ENCODE measurements at regions not wholly inside any gene's neighbourhood (a gene's known extent, or its start where the extent isn't known, plus 50 kb on each side); places are given as distances from the start of the nearest gene placed in this dataset.

DNA sequence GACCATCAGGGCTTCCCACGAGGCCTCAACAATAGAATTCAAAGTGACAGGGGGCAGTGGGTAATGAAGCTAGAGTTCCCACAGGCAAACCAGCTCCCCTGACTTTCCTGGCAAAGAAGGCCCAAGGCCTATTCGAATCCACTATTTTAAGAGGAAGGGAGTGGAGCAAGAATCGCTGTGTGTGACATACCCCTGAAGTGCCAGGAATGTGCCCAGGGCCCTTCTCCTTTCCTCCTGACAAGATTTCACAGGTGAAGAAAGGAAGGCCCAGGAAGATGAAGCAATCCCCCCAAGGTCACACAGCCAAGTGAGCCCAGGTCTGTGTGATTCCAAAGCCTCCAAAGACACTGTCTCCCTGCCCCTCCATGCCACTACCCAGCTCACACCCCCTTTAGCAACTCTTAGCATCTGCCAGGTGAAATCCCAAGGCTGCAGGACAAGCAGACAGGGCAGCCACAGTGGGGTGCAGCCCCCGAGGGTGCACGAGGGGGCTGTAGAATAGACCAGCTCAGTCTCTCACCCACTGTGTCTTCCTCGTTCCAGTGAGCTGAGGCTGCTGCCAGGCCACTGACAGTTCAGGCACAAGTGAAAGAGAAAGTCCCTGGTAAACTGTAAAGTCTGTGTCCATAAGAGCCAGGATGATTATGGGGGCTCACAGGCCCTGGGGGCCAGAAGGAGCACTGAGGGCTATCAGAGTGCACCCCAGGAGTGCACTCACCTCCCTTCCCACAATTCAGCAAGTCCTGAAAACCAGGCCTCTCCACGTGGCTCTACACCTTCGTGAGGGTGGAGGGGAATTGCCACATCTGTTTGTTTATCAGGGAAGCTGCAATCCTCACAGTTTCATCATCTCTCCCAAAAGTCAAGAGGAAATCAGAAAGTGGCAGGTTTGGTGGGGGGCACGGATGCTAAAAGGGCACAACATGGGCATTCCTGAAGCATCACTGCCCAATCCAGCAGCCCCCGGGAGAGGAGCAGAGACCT is 70.8 kb upstream of the ZMIZ1 start:
- no peak for DNase-seq (ENCODE audit: low read depth in 2 of 2)

DNA sequence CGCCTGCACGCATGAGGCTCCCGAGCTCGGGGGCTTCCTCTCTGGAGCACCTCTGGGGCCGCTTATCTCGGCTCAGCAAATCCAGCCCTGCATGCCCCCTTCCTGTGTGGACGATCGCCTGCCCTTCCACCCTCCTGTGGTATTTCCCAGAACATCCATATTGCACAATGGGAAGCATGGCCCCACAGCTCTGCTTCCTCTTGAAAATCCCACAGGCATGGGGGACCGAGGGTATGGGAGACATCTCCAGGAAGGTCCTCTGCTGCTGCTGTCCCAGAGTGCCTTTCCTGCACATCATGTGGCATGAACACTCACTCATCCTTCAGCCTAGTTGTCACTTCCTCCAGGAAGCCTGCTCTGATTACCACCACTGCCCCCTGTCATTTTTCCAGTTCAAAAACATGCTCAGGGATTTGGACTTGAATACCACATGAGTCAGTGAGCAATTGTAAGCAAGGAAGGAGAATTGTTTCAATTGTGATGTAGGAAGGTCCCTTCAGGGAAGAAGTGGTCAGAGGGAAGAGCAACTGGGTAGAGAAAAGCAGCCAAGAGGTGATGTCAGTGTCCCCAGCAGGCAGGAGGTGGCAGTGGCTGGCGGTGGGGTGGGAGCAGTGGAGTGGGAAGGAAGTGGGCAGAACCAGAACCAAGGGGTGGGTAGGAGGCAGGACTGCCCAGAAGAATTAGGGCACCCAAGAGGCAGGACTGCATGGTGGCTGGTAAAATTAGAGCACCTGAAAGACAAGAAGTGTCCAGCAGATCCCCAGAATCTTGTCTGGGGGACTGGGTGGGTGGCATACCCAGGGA is 67.5 kb upstream of the ZMIZ1 start:
- no peak for DNase-seq (ENCODE audit: low read depth in 2 of 2)

DNA sequence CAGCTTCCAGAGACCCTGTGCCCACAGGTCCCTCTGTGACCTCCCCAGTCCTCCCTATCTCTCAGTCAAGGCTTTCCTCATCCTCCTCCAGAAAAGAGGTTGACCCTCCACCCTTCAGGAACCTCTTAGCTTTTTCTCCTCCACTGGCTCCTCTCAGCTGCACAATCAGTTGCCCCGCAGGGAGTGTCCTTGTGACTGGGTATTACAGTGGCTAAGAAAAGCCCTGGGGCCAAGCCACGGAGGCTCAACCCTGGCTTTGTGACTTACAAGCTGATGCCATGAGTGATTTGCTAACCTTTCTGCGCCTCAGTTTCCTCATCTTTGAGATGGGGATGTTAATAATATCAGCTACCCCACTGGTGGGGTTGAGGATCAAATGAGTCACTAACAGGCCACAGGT is 66.4 kb upstream of the ZMIZ1 start:
- DNase-seq (ENCODE audit: low read depth in 2 of 2) = no peak

DNA sequence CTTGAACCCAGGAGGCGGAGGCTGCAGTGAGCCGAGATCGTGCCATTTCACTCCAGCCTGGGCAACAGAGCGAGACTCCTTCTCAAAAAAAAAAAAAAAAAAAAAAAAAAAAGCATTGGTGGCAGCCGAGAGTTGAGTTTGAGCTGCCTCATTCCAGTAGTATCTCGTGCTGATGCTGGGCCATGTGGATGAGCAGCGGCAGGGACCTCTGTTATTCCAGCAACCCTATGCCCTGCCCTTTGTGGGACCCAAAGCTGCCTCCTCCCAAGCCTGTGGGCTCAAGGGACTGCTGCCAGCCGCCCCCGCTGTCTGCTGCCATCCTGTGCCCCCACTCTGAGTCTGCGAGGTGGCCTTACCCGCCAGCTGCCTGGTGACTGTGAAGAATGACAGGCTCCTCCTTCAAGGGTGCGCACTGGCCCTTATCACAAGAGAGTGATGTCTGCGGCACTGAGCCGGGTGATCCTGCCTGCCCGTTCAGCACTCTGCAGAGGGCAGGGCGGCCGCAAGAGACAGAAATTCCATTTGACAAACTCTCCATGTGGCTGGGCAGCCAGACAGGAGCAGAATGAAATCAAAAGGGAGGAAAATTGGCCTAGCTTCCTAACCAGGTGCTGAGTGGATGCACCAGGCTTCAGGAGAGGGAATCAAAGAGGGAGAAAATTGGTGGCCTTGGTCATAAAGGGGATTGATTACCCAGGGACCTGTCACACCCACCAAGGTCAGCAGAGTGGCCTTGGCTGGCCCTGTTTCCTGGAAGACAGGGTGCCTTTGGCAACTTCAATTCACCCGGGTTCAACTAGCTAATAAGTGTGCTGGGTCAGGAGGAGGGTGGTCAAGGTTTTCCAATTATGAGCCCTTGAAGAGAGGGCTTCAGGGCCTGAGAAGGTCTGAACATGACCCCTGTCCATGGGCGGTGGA is 65.3 kb upstream of the ZMIZ1 start:
- DNase-seq (ENCODE audit: low read depth in 2 of 2) = no peak

DNA sequence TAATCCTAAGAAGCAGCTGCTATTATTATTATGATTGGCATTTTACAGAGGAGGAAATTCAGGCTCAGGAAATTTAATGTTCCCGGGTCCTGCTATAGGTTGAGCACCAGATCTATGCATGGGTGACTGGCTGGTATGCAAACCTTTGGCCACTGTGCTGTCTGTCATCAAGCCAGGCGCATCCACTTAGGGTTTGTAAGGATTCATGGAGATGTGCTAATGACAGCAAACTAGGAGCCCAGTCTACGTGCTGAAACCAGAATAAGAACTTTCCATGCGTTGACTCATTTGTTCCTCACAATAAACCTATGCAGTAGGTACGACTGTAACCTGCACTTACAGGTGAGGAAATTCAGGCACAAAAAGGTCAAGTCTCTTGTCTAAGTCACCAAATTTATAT is 64.5 kb upstream of the ZMIZ1 start:
- DNase-seq (ENCODE audit: low read depth in 2 of 2) = no peak

DNA sequence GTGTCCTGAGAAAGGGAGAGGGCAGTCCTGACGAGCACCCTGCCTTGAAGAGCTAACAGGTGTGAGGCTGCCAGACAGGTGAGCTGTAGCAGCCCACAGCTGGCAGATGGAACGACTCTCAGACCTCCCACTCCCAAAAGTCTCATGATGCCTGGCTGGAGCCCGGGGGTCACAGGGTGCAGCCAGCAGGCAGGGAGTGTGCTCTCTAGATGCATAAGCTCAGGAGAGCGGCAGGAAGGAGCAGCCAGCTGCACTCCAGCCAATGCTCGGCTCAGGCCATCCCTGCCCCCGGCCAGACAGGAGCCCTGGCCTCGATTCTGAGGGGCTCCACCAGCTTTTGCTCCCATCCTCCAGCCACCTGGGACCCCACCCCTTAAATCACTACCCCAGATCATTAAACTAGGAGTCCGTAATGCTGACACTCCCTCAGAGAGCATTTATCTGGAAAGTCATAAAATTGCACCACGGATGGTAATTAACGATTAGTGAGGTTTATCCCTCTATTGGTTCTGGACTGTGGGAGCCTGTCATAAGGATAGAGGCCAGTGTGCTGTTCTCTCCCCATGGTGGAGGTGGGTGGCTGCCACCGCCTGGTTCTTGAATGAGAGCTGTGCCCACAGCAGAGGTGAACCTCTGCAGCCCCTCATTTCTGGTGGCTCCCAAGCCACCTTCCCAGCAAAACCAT is 63.5 kb upstream of the ZMIZ1 start:
- DNase-seq (ENCODE audit: low read depth in 2 of 2) = no peak

DNA sequence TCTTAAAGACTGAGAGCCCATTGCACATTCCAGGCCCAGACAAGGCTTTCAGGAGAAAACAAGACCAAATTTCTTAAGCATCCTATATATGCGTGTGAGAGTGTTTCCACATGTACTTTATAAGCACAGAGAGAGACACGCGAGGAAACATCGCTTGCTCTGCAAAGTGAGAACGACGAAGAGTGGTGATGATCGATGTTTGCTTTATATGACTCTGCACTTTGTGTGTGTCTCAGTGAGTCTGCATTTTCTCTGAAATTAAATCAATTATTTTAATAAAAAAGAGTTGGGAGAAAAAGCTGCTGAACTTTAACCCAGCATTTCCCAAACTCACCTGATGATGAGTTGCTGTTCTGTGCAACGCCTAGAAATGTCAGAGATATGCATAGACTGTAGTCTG is 61.7 kb upstream of the ZMIZ1 start:
- DNase-seq (ENCODE audit: low read depth in 2 of 2) = no peak

DNA sequence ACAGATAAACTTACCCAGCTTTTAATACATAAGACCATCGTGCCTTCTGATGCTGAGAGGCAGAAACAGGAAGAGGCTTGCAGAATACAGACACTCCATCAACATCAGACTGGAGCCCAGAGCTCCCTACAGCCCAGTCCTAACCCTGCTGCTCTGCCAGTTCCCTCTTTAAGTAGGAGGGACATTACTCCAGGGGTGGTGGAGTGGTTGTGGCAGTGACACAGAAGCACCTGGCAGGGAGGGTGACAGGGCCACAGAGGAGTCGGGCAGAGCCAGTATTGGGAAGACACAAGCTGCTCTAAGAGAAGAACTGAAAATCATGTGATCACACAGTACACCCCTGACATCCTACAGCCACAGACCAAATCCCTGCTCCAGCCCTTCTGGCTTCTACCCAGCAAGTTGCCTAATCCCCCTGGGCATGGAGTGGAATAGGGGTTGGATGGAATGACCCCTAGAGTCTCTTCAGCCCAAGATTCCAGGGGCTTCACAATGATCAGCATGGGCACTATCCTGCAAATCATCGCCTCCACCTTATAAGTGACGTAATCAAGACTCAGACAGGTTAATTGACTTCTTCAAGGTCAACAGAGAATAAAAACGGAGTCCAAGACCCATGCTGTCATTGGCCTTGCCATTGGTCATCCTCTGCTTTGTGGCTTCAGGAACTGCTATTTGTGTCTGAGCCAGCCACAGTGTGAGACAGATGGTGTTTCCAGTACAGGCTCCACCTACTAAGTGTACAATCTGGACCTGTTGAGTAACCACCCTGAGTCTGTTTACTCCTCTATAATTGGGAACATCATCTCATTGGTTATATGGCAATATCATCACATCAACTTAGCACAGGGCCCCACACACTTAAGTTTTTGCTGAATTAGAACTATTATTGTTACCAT is 61.1 kb upstream of the ZMIZ1 start:
- DNase-seq (ENCODE audit: low read depth in 2 of 2) = no peak

DNA sequence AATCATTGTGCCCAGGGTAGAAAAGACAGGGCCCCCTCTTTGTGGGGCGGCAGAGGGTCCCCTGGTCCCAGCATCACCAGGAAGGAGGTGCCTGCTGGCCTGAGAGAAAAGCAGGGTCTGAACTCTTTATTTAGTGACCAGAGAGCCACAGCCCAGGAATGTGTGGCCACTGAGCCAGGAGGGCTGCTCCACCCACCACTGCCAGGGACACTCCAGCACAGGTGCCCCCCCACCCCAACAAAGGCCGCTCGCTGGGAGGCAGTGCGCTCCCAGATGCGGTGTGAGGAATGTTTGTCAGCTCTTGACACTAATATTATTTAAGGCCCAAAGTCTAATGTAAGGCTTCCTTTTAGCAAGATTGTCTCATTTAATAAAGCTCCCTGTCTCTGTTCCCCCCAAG is 59.6 kb upstream of the ZMIZ1 start:
- DNase-seq (ENCODE audit: low read depth in 2 of 2) = no peak

DNA sequence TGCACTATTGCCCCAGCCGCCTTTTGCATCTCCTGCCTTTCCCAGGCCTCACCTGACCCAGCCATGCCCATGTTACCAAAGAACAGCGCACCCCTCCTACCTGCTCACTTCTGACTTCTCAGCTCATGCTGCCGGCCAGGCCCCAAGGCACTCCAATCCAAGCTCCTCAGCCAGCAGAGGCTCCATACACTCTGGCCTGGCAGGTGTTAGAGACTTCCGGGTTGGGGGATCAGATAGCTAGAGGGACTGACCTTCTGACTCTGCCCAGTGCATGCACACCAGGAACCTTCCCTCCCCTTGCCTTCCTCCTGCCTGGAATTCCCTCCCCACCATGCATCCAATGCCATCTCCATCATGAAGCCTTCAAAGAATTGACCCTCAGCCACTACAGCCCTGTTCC is 56.2 kb upstream of the ZMIZ1 start:
- DNase-seq (ENCODE audit: low read depth in 2 of 2) = no peak

DNA sequence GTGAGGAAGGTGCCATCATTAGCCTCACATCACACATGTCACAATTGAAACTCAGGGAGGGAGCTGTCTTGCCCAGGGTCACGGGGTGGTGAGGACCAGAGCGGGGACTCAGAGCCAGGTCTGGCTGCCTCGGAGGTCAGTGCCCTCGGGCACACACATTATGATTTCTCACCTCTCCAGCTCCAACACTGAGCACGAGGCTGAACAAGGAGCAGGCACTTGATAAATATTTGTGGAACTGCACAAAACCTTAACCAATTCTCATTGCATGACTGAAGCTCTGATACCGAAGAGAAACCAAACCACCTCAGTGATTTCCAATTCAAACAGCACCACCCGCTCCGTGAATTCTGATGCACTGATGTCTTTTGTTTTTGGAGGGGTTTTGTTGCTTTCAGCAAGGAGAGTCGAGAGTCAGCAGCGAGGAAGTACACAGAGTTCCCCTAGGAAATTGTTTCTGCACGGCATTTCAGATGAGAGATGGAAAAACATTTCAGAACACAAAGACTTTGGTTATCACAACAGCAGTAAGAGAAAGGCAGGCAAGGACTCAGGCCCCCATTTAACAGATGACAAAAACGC is 55.3 kb upstream of the ZMIZ1 start:
- no peak for DNase-seq (ENCODE audit: low read depth in 2 of 2)

DNA sequence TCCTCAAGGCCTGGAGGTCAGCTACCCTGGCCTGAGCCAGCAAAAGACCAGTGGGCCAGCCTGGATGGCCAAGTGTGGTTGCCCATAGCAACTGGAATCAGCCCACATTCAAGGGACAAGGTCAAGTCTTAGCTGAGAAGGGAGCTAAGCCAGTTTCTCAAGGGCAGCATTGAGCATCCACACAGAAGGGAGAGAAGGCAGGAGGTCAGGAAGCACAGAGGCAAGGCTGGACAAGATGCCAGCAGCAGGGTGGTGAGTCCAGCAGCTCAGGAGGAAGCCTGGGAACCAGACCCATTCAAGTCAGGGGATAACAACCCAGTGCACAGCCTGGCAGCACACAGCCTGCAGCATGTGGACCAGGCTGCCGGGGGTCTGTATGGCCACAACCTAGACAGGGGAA is 54.0 kb upstream of the ZMIZ1 start:
- DNase-seq (ENCODE audit: low read depth in 2 of 2) = no peak

DNA sequence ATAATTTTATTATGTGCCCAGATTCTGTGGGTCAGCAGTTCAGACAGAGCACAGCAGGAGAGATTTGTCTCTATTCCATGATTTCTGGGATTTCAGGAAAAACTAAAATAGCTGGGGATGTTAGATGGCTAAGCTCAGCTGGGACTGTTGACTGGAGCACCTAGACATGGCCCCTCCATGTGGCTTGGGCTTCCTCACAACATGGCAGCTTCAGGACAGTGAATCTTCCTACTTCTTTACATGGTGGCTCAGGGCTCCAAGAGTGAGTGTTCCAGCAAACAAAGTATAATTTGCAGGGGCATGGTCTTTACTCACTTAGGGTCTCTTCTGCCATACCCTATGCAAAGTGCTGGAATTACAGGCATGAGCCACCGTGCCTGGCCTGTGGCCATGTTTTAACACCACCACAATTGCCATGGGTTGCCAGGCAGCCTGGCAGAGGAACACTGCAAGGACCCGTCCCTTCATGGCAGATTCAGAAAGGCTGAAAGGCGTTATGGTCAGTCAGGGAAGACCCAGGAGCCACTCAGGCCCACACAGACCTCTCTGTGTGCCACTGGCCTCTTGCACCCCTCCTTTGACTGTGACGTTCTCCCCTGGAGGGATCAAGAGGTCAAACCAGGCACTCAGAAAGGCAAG is 50.8 kb upstream of the ZMIZ1 start:
- no peak for DNase-seq (ENCODE audit: low read depth in 2 of 2)

DNA sequence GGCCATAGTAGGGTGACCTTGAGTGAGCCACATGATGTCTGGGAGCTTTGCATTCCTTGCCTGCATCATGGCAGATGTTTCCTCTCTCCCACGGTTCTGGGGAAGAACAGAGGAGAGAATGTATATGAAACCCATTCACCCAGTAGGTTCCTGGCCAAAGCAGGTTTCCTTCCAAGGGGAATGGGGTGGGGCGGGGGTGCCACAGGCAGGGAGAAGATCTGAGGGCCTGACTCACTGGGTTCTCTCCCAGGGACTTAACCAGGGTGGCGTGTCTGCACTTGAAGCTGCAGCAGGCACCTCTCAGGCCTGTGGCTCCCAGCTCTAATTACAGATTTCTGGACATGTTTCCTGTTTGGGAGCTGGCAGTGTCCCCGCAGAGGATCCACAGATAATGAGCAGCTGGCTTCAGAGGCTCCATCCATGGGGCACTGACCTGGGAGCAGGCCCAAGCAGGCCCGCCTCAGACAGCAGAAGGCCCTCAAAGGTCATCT is 50.2 kb upstream of the ZMIZ1 start:
- no peak for DNase-seq (ENCODE audit: low read depth in 2 of 2)

Data from fibroblast of skin of left quadriceps (primary cell).